Thyroid gland (tissue), 4 donors: ENCODE measurements at regions not wholly inside any gene's neighbourhood (a gene's known extent, or its start where the extent isn't known, plus 50 kb on each side); places are given as distances from the start of the nearest gene placed in this dataset.

Experiments
- CTCF ChIP-seq, 6 experiments: fragments of 200-600 bp in 3 of 6; fragments of 450-650 bp in 3 of 6; sonication (generic) in 3 of 6; IDR thresholded peaks; one replicate each; pipeline ENCODE4 v1.5.1; 2016 to 2019; ENCODE audit warnings: antibody characterized with exemption in 6 of 6, mild to moderate bottlenecking in 2 of 6, inconsistent platforms in 1 of 6, moderate library complexity in 1 of 6
- POLR2A ChIP-seq, 2 donors: fragments of 450-650 bp; IDR thresholded peaks; one replicate each; pipeline ENCODE4 v1.6.1; 2017; ENCODE audit warnings: antibody characterized with exemption in 2 of 2, mild to moderate bottlenecking in 2 of 2, moderate library complexity in 1 of 2

- TF ChIP-seq CTCF (IDR thresholded peaks at IDR 0.05) (no peak), POLR2A (IDR thresholded peaks at IDR 0.05) (no peak)
Observed at GRCh38 chr2:155161314-155161713, 462.8 kb downstream of the KCNJ3 start.
